ENCODE measurements at regions not wholly inside any gene's neighbourhood (a gene's known extent, or its start where the extent isn't known, plus 50 kb on each side); places are given as distances from the start of the nearest gene placed in this dataset.

DNA sequence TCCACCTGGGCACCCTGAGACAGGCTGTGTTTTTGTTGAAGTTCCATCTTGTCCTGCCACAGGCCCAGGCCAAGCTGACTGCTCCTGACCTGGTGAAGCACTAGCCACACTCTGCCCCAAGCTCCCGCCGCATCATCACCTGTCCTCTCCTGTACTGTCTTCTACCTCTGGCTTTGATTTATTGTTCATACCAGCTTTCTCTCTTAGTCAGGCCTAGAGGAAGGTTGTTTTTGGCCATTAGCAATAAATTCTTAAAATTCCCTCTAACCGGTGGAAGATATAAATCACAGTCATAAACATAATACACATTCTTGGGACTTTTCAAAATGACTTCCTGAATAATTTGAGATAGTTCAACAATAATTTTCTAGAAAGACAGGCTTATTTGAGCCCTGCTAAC is 169.4 kb downstream of the DAD1 start:
- TF ChIP-seq SUZ12 (IDR thresholded peaks at IDR 0.05) (no peak), L3MBTL2 (conservative IDR thresholded peaks at IDR 0.05) (no peak), HDGF (IDR thresholded peaks at IDR 0.05; ENCODE audit: borderline replicate concordance) (no peak), FOXM1 (IDR thresholded peaks at IDR 0.05; ENCODE audit: borderline replicate concordance) (no peak), ARNT (IDR thresholded peaks at IDR 0.05) (no peak), SP1 (IDR thresholded peaks at IDR 0.05) (no peak), PKNOX1 (IDR thresholded peaks at IDR 0.05) (no peak)

Measured in HEK293T (cell line).